ENCODE measurements at regions not wholly inside any gene's neighbourhood (a gene's known extent, or its start where the extent isn't known, plus 50 kb on each side); places are given as distances from the start of the nearest gene placed in this dataset.

- DNase-seq: no peak
Observed at GRCh38 chr2:118222672-118223421, 134.6 kb downstream of the INSIG2 start.

DNA sequence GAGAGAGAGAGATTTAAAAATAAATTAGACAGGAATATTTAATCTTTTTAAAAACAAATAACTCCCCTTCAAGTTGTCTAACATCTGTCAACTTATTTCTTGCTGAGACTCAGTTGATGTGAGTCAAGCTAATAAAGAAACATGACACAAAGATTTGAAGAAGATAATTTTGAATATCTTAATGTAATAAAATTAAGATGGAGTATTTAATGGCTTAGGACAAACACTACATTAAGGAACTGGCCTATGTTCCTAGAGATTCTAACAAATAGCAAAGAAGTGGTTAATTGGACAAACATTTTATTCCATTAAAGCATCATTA, 134.0 kb downstream of the INSIG2 start:
- DNase-seq: no peak

DNA sequence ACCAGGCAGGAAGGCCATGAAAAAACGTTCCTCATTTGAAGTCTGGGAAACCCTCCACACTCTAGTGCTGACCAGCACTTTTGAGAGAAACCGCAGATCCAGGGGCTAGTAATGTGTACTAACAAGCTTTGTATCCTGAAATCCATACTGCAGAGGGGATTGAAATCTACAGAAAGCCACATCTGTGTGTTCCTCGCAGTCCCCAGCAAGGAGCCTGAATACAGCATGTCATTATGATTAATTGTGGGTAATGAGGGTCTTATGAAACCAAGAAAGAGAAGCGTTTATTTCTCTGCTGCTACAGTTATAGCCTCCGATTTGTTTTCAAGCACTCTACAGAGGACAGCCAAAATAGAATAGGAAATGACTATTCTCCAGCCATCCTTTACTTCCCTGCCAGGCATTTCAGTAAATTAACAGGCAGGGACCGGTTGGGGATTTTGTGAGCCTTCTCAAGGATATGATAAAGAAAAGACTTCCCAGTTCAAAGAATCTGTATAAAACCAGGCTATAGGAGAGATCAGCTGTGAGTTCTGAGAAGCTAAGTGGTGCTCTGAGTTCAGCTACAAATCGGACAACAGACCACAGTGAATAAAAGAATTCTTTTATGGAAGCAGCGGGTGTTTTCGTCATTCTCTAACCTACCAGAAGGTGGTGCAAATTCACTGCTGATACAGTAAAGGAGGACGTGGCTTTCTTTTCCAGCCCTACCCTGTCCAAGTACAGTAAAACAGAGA, 133.4 kb downstream of the INSIG2 start:
- no peak for DNase-seq

- no peak for DNase-seq
Observed at GRCh38 chr2:118219611-118220010, 131.3 kb downstream of the INSIG2 start.

- DNase-seq: no peak
Observed at GRCh38 chr2:118216224-118216623, 128.0 kb downstream of the INSIG2 start.

- no peak for DNase-seq
Observed at GRCh38 chr2:118209727-118210126, 121.5 kb downstream of the INSIG2 start.

- no peak for DNase-seq
Observed at GRCh38 chr2:118207889-118208288, 119.6 kb downstream of the INSIG2 start.

DNA sequence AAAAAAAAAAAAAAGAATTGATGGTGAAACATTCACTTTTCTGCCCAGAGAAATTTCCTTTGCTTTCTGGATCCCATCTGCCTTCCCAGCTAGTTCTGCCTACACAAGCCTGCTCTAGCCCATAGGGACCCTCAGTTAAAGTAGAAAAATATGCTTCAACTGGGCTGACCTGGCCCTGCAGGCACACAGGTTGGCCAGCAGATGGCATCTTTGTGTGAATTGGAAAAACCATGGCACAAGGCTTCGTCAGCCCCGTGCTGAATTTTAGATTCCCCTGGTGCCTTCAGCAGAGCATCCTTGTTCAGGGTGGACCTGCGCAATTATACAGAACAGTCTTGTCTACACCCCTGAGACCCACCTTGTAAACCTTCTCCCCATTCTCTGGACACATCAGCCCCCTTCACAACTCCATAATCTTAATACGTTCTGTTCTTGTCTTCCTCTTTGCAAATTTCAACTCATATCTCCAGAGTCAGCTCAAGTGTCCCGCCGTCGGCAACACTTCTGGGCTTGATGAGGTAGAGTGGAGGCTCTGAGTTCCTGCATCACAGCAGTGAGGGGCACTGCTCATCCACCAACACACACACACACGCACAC, 114.5 kb downstream of the INSIG2 start:
- no peak for DNase-seq

DNA sequence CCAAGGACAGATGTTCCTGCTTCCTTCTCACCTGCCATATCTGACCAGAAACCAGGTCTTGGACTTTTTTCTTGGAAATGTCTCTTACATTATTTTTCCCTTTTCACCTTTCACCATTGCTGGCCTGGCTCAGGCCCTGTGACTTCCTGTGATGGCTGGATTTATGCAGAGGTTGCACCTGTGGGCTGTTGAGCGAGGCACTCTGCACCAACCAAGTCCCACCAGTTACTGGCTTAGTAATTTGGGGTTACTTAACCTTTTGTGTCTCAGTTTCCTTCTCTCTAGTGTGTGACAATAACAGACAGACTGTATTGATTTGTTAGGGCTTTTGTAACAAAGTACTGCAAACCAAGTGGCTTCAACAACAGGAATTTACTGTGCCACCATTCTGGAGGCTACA, 110.0 kb downstream of the INSIG2 start:
- no peak for DNase-seq

DNA sequence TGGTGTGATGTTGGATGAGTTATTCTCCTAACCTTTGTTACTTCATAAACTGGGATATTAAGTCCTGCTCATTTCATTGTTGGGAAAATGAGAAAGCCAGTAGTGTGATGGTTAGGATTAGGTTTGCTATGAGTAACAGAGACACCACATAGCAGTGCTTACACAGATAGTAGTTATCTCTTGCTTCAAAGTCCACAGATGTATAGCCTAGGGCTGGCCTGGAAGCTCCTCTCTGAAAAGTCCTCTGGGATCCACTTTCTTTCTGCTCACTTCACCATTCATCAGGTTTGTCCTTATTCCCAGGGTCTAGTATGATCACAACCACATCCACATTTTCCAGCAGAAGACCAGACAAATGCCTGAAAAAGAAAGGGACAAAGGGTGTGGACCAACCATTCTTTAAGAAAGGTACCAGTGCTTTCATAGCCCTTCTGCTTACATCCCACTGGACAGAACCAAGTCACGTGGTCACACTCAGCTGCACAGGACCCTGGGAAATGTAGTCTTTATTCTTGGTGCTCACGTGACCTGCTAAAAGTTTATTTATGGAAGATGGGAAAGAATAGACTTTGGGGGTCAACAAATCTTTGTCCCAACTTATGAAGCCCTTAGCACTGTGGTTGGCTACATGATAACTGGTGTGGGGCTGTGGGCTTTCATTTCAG, 108.9 kb downstream of the INSIG2 start:
- no peak for DNase-seq

DNA sequence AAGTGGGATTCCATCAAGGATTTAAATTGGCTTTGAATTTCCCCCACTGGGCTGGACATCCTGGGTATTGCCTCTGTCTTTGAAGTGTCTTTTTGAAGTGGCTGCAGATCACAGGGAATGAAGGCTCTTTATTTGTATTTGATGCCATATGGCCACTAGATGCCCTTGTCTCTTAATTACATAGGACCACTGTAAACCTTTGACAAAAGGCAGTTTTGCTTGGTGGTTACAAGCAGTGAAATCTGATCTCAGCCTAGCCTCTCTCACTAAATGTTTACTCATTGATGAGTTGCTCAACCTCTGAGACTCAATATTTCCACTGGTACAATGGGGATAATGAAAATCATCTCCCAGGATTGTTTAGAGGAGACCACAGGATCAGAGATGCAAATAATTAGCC, 102.2 kb downstream of the INSIG2 start:
- DNase-seq: peak; percentile 39

GRCh38 chr2:118186858-118187254, 98.6 kb downstream of the INSIG2 start:
- DNase-seq: no peak

- peak; percentile 43 for DNase-seq
Observed at GRCh38 chr2:118186110-118186857, 98.0 kb downstream of the INSIG2 start.

DNA sequence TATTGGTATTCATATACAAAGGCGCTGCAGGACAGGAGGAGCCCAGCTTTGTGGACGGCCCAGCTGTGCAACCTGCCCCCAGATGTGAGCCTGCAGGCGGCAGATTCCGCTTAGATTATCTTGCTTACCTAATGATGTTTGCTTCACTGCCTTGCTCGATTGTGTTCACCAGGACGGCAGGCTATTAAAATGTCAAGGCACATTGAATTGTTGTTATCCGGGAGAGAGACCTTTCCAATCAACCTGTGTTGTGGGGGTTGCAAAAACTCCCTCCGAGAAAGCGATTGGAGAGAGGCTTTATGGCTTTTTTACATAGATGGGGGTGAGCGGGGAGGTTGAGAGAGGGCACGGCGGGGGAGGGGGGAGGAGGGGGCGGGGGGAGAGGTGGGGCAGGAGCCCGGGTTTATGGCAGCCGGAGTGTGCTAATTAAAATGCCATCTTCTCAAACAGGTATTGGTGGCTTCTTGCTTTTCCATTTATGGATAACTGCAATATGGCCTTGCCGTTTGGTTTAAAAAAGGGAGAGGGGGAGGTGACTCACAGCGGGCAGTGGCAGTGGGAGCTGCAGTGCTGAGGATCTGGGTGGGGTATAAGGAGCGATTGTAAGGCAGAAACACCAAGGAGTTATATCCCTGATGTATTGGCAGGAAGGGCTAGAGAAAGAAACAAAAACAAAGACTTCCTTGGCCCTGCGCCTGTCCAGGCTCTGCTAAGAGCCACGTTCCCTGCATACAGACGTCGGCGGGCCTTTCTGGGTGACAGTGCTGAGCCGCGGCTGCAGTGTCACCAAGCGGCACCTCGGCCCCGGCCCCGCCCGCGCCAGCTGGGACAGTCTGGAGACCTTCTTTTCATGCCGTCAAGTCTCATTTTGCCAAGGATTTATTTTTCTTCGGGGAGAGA, 97.2 kb downstream of the INSIG2 start:
- no peak for DNase-seq

GRCh38 chr2:118183381-118183780, 95.1 kb downstream of the INSIG2 start:
- DNase-seq: no peak

DNA sequence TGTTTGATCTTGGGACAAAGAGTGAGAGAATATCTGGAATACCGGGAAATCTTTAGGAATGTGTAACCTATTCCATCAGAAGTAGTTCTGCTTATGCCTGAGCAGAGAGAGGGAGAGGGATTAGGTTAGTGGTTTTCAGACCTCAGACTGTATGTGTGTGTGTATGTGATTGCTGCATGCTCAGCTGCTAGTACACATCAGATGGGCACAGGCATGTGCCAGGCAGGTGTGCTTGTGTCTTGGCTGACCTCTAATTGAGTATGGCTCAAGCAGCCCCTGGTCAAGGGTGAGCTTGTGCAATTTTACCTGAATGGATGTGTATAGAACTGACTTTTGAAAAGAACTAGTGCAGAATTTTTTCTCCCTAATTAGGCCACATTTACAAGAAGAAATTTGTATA, 91.2 kb downstream of the INSIG2 start:
- no peak for DNase-seq

DNA sequence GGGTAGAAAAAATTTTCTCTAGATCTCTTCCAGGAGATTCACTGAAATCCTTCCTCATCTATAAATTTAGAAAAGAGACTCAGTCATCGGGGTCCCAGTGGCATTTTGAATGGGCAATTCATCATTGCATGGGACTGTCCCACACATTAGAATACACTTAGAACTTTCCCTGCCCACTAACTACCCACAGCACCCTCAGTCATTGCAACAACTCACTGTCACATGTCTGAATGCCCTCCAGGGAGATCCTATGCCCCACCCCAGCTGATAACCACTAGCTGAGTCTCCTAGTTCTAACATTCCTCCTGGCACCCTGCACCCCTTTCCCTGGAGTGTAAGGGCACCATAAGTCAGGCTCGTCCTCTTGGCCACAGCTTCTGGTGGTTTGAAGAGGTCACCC, 89.6 kb downstream of the INSIG2 start:
- no peak for DNase-seq

DNA sequence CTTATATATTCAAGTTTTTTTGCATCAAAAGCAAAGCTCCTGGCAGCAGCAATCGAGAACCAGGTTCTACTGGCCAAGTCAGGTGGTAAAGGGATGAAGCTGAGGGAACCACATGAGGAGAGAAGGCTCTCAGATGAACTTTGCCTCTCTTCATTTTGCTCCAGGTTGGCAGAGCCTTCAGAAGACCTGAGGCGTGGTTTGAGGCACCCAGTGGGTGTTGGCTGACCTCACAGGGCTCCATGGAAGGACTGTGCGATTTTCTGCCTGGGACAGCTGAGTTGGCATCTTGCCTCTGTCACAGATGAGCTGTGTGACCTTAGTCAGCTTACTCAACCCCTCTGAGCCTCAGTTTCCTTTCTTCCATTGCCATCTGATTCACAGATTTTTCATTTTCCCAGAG, 89.0 kb downstream of the INSIG2 start:
- no peak for DNase-seq

DNA sequence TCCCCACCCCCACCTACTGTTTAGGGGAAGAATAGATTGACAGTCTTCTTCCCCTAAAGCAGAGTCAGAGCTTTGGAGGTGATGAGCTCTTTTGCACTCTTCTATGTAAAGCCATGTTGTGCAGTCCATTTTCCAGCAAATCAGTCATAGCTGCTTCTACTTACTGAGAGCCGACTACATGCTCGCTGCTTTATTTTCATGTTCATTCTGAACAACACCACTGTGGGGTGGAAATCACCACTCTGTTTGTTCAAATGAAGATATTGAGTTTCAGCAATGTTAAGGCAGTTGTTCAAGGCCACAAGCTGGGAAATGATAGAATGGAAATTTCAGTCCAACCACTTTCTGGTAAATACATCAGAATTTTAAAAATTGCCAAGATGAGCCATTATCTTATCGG, 88.3 kb downstream of the INSIG2 start:
- no peak for DNase-seq

DNA sequence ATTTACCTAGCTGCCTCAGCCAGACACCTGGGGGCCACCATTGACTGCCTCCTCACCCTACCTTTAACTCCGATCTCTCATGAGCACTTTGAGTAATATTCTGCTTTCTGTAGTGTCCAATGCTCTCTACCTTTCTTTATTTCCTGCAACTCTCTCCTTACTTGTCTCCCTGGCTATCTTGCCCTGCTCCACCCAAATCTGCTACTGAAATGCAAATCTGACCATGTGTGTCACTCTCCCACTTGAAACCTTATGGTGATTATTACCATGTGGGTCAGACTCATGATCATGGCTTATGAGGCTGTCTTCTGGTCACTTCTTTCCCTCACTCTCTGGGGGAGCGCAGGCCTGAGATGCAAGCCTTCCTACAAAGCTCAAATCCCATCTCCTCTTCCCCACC, 83.3 kb downstream of the INSIG2 start:
- no peak for DNase-seq

DNA sequence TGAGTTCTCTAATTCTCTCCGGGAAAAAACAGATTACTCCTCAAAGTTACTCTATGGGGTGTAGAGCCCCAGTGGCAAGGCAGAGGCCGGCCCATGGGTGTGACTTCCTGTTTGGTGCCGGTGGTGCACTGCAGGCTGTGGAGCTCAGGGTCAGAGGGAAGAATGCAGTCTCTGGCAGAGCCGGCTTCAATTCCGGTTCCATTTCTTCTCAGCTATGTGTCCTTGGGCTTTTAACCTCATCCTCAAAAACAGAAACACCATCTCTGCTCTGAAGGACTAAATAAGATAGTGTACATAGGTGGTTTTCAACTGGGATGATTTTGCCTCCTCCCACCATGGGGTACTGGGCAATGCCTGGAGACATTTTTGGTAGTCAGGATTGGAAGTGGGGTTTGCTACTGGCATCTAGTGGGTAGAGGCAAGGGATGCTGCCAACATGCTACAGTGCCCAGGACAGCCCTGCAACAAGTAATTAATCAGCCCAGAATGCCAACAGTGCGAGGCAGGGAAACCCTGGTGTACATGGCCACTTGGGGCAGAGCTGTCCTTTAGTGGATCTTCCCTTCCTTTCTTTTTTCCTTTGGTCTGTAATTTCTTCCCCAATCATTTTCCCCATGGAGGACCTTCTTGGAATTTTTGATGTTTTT, 81.2 kb downstream of the INSIG2 start:
- DNase-seq: no peak

All from NCI-H1436 treated with DMSO at 0.1 percent for 48 hours (cell line).